GM20431 (cell line): ENCODE measurements at regions not wholly inside any gene's neighbourhood (a gene's known extent, or its start where the extent isn't known, plus 50 kb on each side); places are given as distances from the start of the nearest gene placed in this dataset.

Experiments
- in situ Hi-C: fragments of 300-500 bp; cut with MseI, MboI; formaldehyde crosslinking; loops from one replicate; pipeline ENCODE4 v1.15.0; 2020; ENCODE audit warnings: low sequenced_read_pairs; ENCODE audit not compliant: unreplicated experiment

DNA sequence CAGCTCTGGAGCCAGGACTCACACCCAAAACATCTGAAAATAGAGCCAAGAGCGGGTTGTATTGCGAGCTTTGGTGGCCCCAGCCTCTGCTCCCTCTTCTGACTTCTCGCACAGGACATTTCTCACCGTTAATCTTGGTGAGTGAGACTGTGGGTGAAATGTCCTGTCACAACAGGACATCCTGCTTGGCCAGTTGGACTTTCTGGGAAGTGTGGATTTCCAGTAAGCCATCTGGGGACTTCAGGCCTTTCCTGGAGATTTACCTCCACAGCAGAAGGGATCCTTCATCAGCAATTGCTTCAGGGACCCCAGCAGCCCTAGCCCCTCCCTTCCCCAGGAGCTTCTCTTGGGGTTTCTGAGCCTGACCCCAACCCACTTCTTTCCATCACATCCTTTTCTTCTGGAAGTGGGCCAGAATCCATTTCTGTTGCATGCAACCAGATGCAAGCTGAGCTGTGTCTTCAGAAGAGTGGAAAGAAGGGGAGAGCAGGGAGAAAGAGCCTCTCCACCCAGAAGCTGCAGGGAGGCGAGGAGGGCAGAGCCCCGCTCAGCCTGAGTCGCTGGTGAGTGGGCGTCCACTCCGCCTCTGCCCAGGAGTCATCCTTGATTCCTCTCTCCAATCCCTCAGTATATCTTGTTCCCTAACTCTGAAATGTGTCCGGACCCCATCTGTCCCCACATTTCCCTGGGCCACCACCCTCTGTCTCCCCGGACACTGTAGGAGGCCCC is 50.3 kb upstream of the GADD45G start:
- in situ Hi-C loops: loop anchor here (25.0 kb wide), 1 partner anchor 167 kb away; no protein-coding TSS in a partner anchor

DNA sequence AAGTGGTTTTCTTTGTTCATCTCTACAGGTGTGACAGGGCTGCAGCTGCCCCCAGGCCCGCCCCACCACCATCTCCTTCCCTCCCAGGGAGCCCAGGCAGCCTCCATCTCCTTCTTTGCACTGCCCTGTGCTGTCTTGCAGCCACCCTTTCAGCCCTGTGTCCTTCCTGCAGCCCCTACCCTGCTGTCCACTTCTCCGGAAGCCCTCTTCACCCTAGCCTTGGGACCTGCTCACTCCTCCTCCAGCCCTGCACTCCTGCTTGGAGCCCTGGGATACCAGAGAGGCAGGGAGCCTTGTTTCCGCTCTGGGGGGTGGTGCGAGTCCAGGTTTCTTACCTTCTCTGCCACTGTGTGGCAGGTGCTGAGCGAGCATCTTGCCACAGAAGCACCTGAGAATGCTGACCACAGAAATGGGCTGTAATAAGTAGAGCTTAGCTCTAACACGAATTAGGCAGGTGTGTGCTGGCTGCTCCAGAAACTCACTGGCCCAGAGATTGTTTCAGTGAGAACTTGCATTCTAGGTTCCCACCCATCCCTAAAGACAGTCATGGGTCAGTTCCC is 51.3 kb upstream of the GADD45G start:
- in situ Hi-C loops: loop anchor here (25.0 kb wide), 1 partner anchor 166 kb away; no protein-coding TSS in a partner anchor

DNA sequence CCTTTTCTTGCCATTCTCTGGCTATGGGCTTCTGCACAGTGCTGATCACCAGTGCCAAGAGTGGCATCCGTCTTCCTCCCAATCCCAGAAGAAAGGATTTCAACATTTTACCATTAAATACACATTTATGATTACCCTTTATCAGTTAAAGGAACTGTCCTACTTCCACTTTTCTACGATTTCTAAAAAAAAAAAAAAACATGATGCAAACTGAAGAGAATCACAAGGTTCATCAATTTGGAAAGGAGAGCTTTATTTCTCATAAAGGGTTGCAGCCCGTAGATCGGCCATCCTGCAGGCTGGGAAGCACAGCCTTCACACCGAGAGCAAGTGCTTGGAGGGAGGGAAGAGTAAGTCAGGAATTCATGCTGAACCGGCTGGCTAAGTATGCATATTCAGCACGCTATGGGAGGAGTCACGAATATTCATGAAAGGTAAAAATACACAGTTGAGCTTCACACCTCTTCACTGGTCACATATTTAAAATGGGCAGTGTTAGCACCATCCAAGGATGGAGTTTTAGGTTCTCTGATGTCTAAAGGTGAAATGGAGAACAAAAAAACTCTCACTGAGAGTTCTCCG is 52.5 kb upstream of the SEMA4D start:
- in situ Hi-C loops: loop anchor here (25.0 kb wide), 1 partner anchor 163 kb away; no protein-coding TSS in a partner anchor

DNA sequence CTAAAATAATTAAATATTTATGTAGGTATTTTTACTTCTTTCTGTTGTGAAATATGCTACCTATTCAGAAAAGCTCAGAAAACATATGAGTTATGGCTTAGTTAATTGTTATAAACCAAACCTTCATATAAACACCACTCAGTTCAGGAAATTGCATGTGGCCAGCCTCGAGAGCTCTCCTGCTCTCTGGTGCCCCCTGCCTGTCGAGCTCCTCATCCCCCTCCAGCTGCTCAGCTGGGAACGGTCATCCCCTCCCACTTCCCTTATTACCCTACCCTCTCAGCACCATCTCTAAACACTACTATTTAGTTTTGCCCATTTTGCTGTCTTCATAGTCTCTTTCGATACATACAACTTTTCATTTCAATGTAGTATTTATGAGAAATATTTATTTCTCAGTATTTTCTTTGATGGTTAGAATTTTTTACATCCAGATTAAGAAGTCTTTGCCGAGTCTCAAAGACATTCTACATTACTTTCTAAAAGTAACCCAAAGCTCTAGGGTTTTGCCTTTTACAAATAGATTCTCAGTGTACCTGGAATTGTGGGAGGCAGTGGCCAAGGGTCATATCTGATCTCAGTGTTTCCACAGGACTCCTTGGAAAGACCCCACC is 51.2 kb upstream of the SEMA4D start:
- in situ Hi-C loops: no loop called here

DNA sequence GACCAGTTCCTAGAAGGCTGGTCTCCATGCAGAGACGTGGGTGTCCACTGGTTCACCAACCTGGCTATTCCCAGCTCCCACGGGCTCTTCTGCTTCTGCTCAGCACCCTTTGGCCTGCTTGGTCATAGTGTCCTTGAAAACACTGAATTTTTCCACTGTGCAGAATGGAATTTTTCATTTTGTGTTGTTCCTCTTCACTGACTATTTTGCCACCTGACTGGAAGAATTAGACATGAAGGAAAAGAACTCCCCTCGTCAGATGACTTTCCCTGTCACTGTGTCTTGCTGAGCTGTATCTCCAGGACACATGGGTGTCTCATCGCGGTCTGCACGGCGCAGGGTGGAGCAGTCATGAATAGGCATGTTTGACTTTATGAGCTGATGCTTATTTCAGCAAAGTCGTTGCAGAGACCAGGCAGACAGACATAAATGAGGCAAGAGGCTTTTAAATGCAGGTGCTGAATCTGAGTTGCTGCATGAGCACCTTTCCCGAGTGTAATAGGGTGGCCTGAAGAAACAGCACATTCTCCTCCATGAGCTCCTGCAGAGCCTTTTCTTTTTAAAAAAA is 50.2 kb upstream of the SEMA4D start:
- in situ Hi-C loops: no loop called here
